Uterus (tissue), 2 donors: ENCODE measurements at regions not wholly inside any gene's neighbourhood (a gene's known extent, or its start where the extent isn't known, plus 50 kb on each side); places are given as distances from the start of the nearest gene placed in this dataset.

ENCODE experiments used
- POLR2A ChIP-seq, 2 donors: fragments of 450-650 bp; IDR thresholded peaks; one replicate each; pipeline ENCODE4 v1.6.1; 2016; ENCODE audit warnings: antibody characterized with exemption in 2 of 2, mild to moderate bottlenecking in 1 of 2, moderate library complexity in 1 of 2
- TF ChIP-seq, protein P1 (sequence below), 4 experiments: fragments of 200-600 bp in 2 of 4; fragments of 450-650 bp in 2 of 4; sonication (generic) in 2 of 4; IDR thresholded peaks; one replicate each; pipeline ENCODE4 v1.5.1; 2016 to 2019; ENCODE audit warnings: antibody characterized with exemption in 4 of 4, mild to moderate bottlenecking in 2 of 4, moderate library complexity in 1 of 4

- TF ChIP-seq, protein P1, sequence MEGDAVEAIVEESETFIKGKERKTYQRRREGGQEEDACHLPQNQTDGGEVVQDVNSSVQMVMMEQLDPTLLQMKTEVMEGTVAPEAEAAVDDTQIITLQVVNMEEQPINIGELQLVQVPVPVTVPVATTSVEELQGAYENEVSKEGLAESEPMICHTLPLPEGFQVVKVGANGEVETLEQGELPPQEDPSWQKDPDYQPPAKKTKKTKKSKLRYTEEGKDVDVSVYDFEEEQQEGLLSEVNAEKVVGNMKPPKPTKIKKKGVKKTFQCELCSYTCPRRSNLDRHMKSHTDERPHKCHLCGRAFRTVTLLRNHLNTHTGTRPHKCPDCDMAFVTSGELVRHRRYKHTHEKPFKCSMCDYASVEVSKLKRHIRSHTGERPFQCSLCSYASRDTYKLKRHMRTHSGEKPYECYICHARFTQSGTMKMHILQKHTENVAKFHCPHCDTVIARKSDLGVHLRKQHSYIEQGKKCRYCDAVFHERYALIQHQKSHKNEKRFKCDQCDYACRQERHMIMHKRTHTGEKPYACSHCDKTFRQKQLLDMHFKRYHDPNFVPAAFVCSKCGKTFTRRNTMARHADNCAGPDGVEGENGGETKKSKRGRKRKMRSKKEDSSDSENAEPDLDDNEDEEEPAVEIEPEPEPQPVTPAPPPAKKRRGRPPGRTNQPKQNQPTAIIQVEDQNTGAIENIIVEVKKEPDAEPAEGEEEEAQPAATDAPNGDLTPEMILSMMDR (IDR thresholded peaks at IDR 0.05), result no peak
- TF ChIP-seq POLR2A (IDR thresholded peaks at IDR 0.05), result no peak
These were observed 160.0 kb upstream of the SHH start for GRCh38 chr7:155972247-155972646.
